Spleen (tissue), 11 donors: ENCODE measurements at regions not wholly inside any gene's neighbourhood (a gene's known extent, or its start where the extent isn't known, plus 50 kb on each side); places are given as distances from the start of the nearest gene placed in this dataset.

Source experiments
- DNase-seq: peaks from one replicate; pipeline ENCODE4 v3.0.0-alpha.2; 2020
- H3K27ac ChIP-seq, 8 donors: fragments of 200-600 bp; sonication (generic) in 7 of 8; 1 replicate in 4 of 8; 2 replicates in 4 of 8; pipeline versions ENCODE4 v1.5.0 to v1.8.0; 2016 to 2021; ENCODE audit warnings: inconsistent platforms in 4 of 8, mild to moderate bottlenecking in 4 of 8, moderate library complexity in 1 of 8
- H3K27me3 ChIP-seq, 7 donors: fragments of 200-600 bp; sonication (generic) in 6 of 7; replicated peaks in 1 of 7; 1 replicate in 4 of 7; 2 replicates in 3 of 7; pipeline versions ENCODE4 v1.5.0 to v1.8.0; 2016 to 2021; ENCODE audit warnings: inconsistent platforms in 3 of 7, mild to moderate bottlenecking in 1 of 7
- H3K36me3 ChIP-seq, 6 donors: fragments of 200-600 bp; sonication (generic) in 5 of 6; 1 replicate in 4 of 6; 2 replicates in 2 of 6; pipeline versions ENCODE4 v1.5.0 to v1.8.0; 2016 to 2021; ENCODE audit warnings: inconsistent platforms in 2 of 6
- H3K4me1 ChIP-seq, 6 donors: fragments of 200-600 bp; sonication (generic) in 5 of 6; 1 replicate in 3 of 6; 2 replicates in 3 of 6; pipeline versions ENCODE4 v1.5.0 to v1.8.0; 2016 to 2021; ENCODE audit warnings: inconsistent platforms in 3 of 6
- H3K4me3 ChIP-seq, 8 donors: fragments of 200-600 bp; sonication (generic) in 7 of 8; 1 replicate in 4 of 8; 2 replicates in 4 of 8; pipeline versions ENCODE4 v1.5.0 to v1.8.0; 2016 to 2021; ENCODE audit warnings: inconsistent platforms in 4 of 8, mild to moderate bottlenecking in 4 of 8, moderate library complexity in 2 of 8
- H3K9me3 ChIP-seq, 8 donors: fragments of 200-600 bp; sonication (generic) in 7 of 8; 1 replicate in 4 of 8; 2 replicates in 4 of 8; pipeline versions ENCODE4 v1.5.0 to v1.8.0; 2016 to 2021; ENCODE audit warnings: inconsistent platforms in 4 of 8
- CTCF ChIP-seq, 11 experiments: fragments of 200-600 bp in 7 of 11; fragments of 450-650 bp in 4 of 11; sonication (generic) in 4 of 11; IDR thresholded peaks in 8 of 11; conservative IDR thresholded peaks in 3 of 11; 1 replicate in 7 of 11; 2 replicates in 4 of 11; pipeline versions ENCODE4 v1.4.0 to v1.8.0; 2016 to 2021; ENCODE audit warnings: antibody characterized with exemption in 11 of 11, inconsistent platforms in 4 of 11, mild to moderate bottlenecking in 1 of 11
- POLR2A ChIP-seq, 3 donors: fragments of 450-650 bp; IDR thresholded peaks; one replicate each; pipeline ENCODE4 v1.5.1; 2017; ENCODE audit warnings: antibody characterized with exemption in 3 of 3, mild to moderate bottlenecking in 1 of 3
- POLR2AphosphoS5 ChIP-seq, 3 donors: sonication (generic); formaldehyde crosslinking; IDR thresholded peaks; one replicate each; pipeline ENCODE4 v1.5.1; 2017; ENCODE audit warnings: antibody characterized with exemption in 3 of 3
- whole genome bisulfite sequencing, 5 donors: extraction: QIAGEN DNeasy Blood & Tissue Kit in 3 of 5; methylation state at CpG; one replicate each; pipeline versions ENCODE4 v1.1.5 to v1.1.7; 2013 to 2018; 5-methylcytosine and 5-hydroxymethylcytosine counted together
- intact Hi-C: fragments of 100-400 bp; cut with DNase I; formaldehyde crosslinking; loops from one replicate; pipeline ENCODE4 v1.15.0; 2023; ENCODE audit warnings: low total_unique reads
- donor health status: healthy with polysubstance abuse.
- donor health status: DM: no; HTN: no; CAD: no; lungs with moderate emphysema.
- donor health status: DM: no; HTN: no; CAD: no.
- donor health status: Bipolar disorder and iron deficiency.
- donor health status: healthy.
- donor health status: DM: no; HTN: no; CAD: no.
- donor health status: DM: yes; HTN: yes; CAD: no.

DNA sequence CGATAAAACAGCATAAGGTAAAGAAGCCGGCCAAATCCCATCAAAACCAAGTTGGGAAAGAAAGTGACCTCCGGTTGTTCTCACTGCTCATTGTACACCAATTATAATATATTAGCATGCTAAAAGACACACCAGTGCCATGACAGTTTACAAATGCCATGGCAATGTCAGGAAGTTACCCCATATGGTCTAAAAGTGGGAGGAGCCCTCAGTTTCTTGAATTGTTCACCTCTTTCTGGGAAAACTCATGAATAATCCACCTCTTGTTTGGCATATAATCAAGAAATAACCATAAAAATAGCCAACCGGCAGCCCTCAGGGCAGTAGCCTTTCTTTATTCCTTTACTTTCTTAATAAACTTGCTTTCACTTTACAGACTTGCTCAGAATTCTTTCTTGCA is 544.9 kb upstream of the SETBP1 start:
- no peak overlapping the region for H3K27ac ChIP-seq
- intact Hi-C loops = no loop called here
- WGBS, 5 donors = 94 to 96% (median 96%) methylated on average over 4 of the region's 4 CpGs

GRCh38 chr18:44136326-44136725 is 544.4 kb upstream of the SETBP1 start:
- H3K36me3 ChIP-seq = no peaks in the 10 kb centered on the region
- no peaks in the 10 kb centered on the region for H3K4me1 ChIP-seq
- no peaks in the 10 kb centered on the region for H3K27me3 ChIP-seq
- WGBS, 5 donors = 88 to 96% (median 90%) methylated on average over 1 of the region's 1 CpG
- H3K9me3 ChIP-seq = peaks cover 0 to 10% (median 0%) of the 10 kb centered on the region in 8 donors
- TF ChIP-seq POLR2AphosphoS5 (IDR thresholded peaks at IDR 0.05) (no peak), POLR2A (IDR thresholded peaks at IDR 0.05) (no peak), CTCF (IDR thresholded peaks at IDR 0.05 in 8 of 11, conservative IDR thresholded peaks at IDR 0.05 in 3 of 11) (no peak)
- H3K4me3 ChIP-seq = no peak overlapping the region
- intact Hi-C loops = no loop called here
- no peak for DNase-seq
- H3K27ac ChIP-seq = no peak overlapping the region

More for the DNA sequence above, 544.9 kb upstream of the SETBP1 start:
- H3K36me3 ChIP-seq = no peaks in the 10 kb centered on the region
- H3K9me3 ChIP-seq = peaks cover 0 to 10% (median 0%) of the 10 kb centered on the region in 8 donors
- no peaks in the 10 kb centered on the region for H3K4me1 ChIP-seq
- H3K27me3 ChIP-seq = no peaks in the 10 kb centered on the region
- DNase-seq = no peak
- TF ChIP-seq POLR2A (IDR thresholded peaks at IDR 0.05) = no peak
- no peak for TF ChIP-seq CTCF (IDR thresholded peaks at IDR 0.05 in 8 of 11, conservative IDR thresholded peaks at IDR 0.05 in 3 of 11)
- no peak for TF ChIP-seq POLR2AphosphoS5 (IDR thresholded peaks at IDR 0.05)
- H3K4me3 ChIP-seq = no peak overlapping the region

GRCh38 chr18:44143072-44143471 is 537.6 kb upstream of the SETBP1 start:
- DNase-seq = no peak
- intact Hi-C loops = no loop called here
- H3K27me3 ChIP-seq = no peaks in the 10 kb centered on the region

DNA sequence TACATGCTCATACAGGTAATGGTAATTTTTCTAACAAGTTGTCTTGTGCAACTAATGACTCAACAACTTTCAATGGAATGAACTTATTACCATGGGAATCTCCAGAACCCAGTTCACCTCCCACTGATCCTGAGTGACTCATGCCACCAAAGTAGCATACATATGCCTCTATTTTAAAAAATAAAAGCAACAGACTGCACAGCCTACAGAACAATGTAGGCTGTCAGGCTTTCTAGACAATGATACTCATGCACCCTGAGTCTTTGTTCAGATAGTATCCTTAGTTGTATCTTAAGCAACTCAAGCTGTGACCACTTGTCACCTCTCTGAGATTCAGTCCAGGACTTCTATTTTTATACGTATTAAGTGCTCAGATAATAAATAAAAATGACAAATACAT is 531.0 kb upstream of the SETBP1 start:
- TF ChIP-seq POLR2A (IDR thresholded peaks at IDR 0.05) (no peak), POLR2AphosphoS5 (IDR thresholded peaks at IDR 0.05) (no peak), CTCF (IDR thresholded peaks at IDR 0.05 in 8 of 11, conservative IDR thresholded peaks at IDR 0.05 in 3 of 11) (no peak)
- Histone ChIP-seq H3K9me3 (no peaks in the 10 kb centered on the region), H3K36me3 (no peaks in the 10 kb centered on the region), H3K4me3 (no peak overlapping the region), H3K4me1 (no peaks in the 10 kb centered on the region), H3K27ac (no peak overlapping the region), H3K27me3 (no peaks in the 10 kb centered on the region)
- DNase-seq = no peak
- intact Hi-C loops = no loop called here
- 56 to 89% (median 69%) methylated on average over 1 of the region's 1 CpG for WGBS, 5 donors

More at GRCh38 chr18:44143072-44143471, 537.6 kb upstream of the SETBP1 start:
- H3K27ac ChIP-seq = no peak overlapping the region
- H3K36me3 ChIP-seq = no peaks in the 10 kb centered on the region
- no peak overlapping the region for H3K4me3 ChIP-seq
- H3K4me1 ChIP-seq = no peaks in the 10 kb centered on the region
- H3K9me3 ChIP-seq = peaks cover 0 to under 1% (median 0%) of the 10 kb centered on the region in 8 donors
- TF ChIP-seq POLR2AphosphoS5 (IDR thresholded peaks at IDR 0.05) = no peak
- no peak for TF ChIP-seq CTCF (IDR thresholded peaks at IDR 0.05 in 8 of 11, conservative IDR thresholded peaks at IDR 0.05 in 3 of 11)
- no peak for TF ChIP-seq POLR2A (IDR thresholded peaks at IDR 0.05)
